IMR-90 (cell line): ENCODE measurements at regions not wholly inside any gene's neighbourhood (a gene's known extent, or its start where the extent isn't known, plus 50 kb on each side); places are given as distances from the start of the nearest gene placed in this dataset.

Experiments used
- ATAC-seq: fragments of 200-7000 bp; cut with Tn5 transposase; 2 replicates; pipeline ENCODE4 v1.9.1; 2020; ENCODE audit warnings: low read depth, mild to moderate bottlenecking, moderate library complexity
- BruUV-seq: library from RNA; stranded (reverse); fragments of 400-500 nt; replicated peaks from 2 replicates; lab custom pipeline; 2021; lab: Mats Ljungman, UMichigan
- CTCF ChIA-PET: fragments of 300-600 bp; formaldehyde crosslinking; extraction: SDS; loops from one replicate; lab custom pipeline; 2021; ENCODE audit warnings: antibody characterized with exemption; lab: Yijun Ruan, JAX
- POLR2A ChIA-PET: fragments of 300-600 bp; sonication (Branson Sonifier 250); formaldehyde crosslinking; loops from one replicate; lab custom pipeline; 2022; ENCODE audit warnings: antibody characterized with exemption; ENCODE audit not compliant: unreplicated experiment; lab: Charles Lee
- DNase-seq: peaks from one replicate; pipeline ENCODE4 v3.0.0; 2013
- H2AFZ ChIP-seq: replicated peaks from 2 replicates; pipeline ENCODE3; 2013; ENCODE audit warnings: low read length, mild to moderate bottlenecking; ENCODE audit not compliant: poor library complexity
- H2AK5ac ChIP-seq: 2 replicates; pipeline ENCODE4 v1.6.1; 2013; ENCODE audit warnings: low read depth, low read length, inconsistent platforms
- H2AK9ac ChIP-seq: replicated peaks from 2 replicates; pipeline ENCODE3; 2013; ENCODE audit warnings: mild to moderate bottlenecking, low read depth, low read length, moderate library complexity; ENCODE audit not compliant: poor library complexity
- H2BK120ac ChIP-seq: 2 replicates; pipeline ENCODE4 v1.6.1; 2013; ENCODE audit warnings: low read depth, low read length, inconsistent platforms
- H2BK15ac ChIP-seq: 3 replicates; pipeline ENCODE4 v1.6.1; 2013; ENCODE audit warnings: low read depth, low read length, inconsistent platforms
- H2BK20ac ChIP-seq: 2 replicates; pipeline ENCODE4 v1.6.1; 2013; ENCODE audit warnings: low read depth, mild to moderate bottlenecking, inconsistent platforms, low read length, moderate library complexity
- H2BK5ac ChIP-seq: 2 replicates; pipeline ENCODE4 v1.6.1; 2013; ENCODE audit warnings: mild to moderate bottlenecking, low read depth, low read length, inconsistent platforms; ENCODE audit not compliant: poor library complexity, severe bottlenecking
- H3K14ac ChIP-seq: replicated peaks from 2 replicates; pipeline ENCODE4 v1.6.1; 2013; ENCODE audit warnings: low read depth, low read length, inconsistent platforms
- H3K18ac ChIP-seq: 2 replicates; pipeline ENCODE4 v1.6.1; 2013; ENCODE audit warnings: low read depth, low read length, control low read depth
- H3K23ac ChIP-seq: 2 replicates; pipeline ENCODE4 v1.6.1; 2013; ENCODE audit warnings: low read depth, low read length, inconsistent platforms
- H3K27ac ChIP-seq: 2 replicates; pipeline ENCODE4 v1.5.1; 2013; ENCODE audit warnings: mild to moderate bottlenecking, control low read depth, low read length; ENCODE audit not compliant: insufficient read depth
- H3K27me3 ChIP-seq: 2 replicates; pipeline ENCODE4 v1.6.1; 2013; ENCODE audit warnings: low read length; ENCODE audit not compliant: control insufficient read depth, insufficient read depth
- H3K36me3 ChIP-seq: 2 replicates; pipeline ENCODE4 v1.6.1; 2013; ENCODE audit warnings: low read length, mixed read lengths; ENCODE audit not compliant: control insufficient read depth, insufficient read depth
- H3K4ac ChIP-seq: 2 replicates; pipeline ENCODE4 v1.6.1; 2013; ENCODE audit warnings: low read depth, low read length, inconsistent platforms
- H3K4me1 ChIP-seq: 2 replicates; pipeline ENCODE4 v1.6.1; 2013; ENCODE audit warnings: low read length, mixed read lengths; ENCODE audit not compliant: control insufficient read depth, insufficient read depth
- H3K4me2 ChIP-seq: 2 replicates; pipeline ENCODE4 v1.6.1; 2013; ENCODE audit warnings: low read depth, mild to moderate bottlenecking, control low read depth, low read length, moderate library complexity
- H3K4me3 ChIP-seq: 2 replicates; pipeline ENCODE4 v1.5.1; 2013; ENCODE audit warnings: low read depth, mild to moderate bottlenecking, control low read depth, low read length, moderate library complexity; ENCODE audit not compliant: insufficient read depth
- H3K56ac ChIP-seq: 2 replicates; pipeline ENCODE4 v1.6.1; 2013; ENCODE audit warnings: low read length, inconsistent platforms; ENCODE audit not compliant: insufficient read depth; ENCODE audit errors: extremely low read depth
- H3K79me1 ChIP-seq, 2 experiments: 2 replicates each; pipeline ENCODE4 v1.6.1; 2013; ENCODE audit warnings: low read length in 2 of 2, inconsistent platforms in 1 of 2, low read depth in 1 of 2
- H3K9ac ChIP-seq: 2 replicates; pipeline ENCODE4 v1.6.1; 2013; ENCODE audit warnings: low read depth, low read length, control low read depth
- H3K9me1 ChIP-seq: 2 replicates; pipeline ENCODE4 v1.6.1; 2013; ENCODE audit warnings: low read length, inconsistent platforms; ENCODE audit not compliant: insufficient read depth
- H3K9me3 ChIP-seq: 2 replicates; pipeline ENCODE4 v1.6.1; 2013; ENCODE audit warnings: low read length; ENCODE audit not compliant: control insufficient read depth, insufficient read depth
- H4K20me1 ChIP-seq: 2 replicates; pipeline ENCODE4 v1.6.1; 2013; ENCODE audit warnings: low read length, inconsistent platforms; ENCODE audit not compliant: insufficient read depth
- H4K5ac ChIP-seq: 2 replicates; pipeline ENCODE4 v1.6.1; 2013; ENCODE audit warnings: mild to moderate bottlenecking, low read depth, low read length, control low read depth
- H4K8ac ChIP-seq, 2 experiments: 2 replicates each; pipeline ENCODE4 v1.6.1; 2013; ENCODE audit warnings: low read depth in 2 of 2, low read length in 2 of 2, control low read depth in 1 of 2, inconsistent platforms in 1 of 2
- H4K91ac ChIP-seq: 2 replicates; pipeline ENCODE4 v1.6.1; 2013; ENCODE audit warnings: low read depth, low read length, inconsistent platforms; ENCODE audit not compliant: insufficient read depth
- BHLHE40 ChIP-seq: fragments of 150-350 bp; IDR thresholded peaks from 2 replicates; pipeline ENCODE4 v1.6.1; 2016; ENCODE audit warnings: mild to moderate bottlenecking, low read depth, low read length
- CHD1 ChIP-seq: IDR thresholded peaks from 2 replicates; pipeline ENCODE4 v1.6.1; 2012; ENCODE audit warnings: low read depth, low read length, improper control_type of control experiment
- CTCF ChIP-seq: conservative IDR thresholded peaks from 2 replicates; pipeline ENCODE4 v1.5.1; 2012; ENCODE audit warnings: mild to moderate bottlenecking, low read depth, low read length, improper control_type of control experiment
- FOS ChIP-seq: fragments of 150-350 bp; IDR thresholded peaks from 2 replicates; pipeline ENCODE4 v1.6.1; 2016; ENCODE audit warnings: low read depth, low read length
- MAFK ChIP-seq: IDR thresholded peaks from 2 replicates; pipeline ENCODE4 v1.6.1; 2012; ENCODE audit warnings: low read depth, low read length, improper control_type of control experiment
- NFE2L2 ChIP-seq: fragments of 150-350 bp; IDR thresholded peaks from 2 replicates; pipeline ENCODE4 v1.6.1; 2016; ENCODE audit warnings: low read depth, mild to moderate bottlenecking, low read length
- RFX5 ChIP-seq: IDR thresholded peaks from 2 replicates; pipeline ENCODE4 v1.8.0; 2012; ENCODE audit warnings: low read depth, mild to moderate bottlenecking, low read length, moderate library complexity
- SMC3 ChIP-seq: fragments of 150-350 bp; IDR thresholded peaks from 2 replicates; pipeline ENCODE4 v1.6.1; 2016; ENCODE audit warnings: low read depth, mild to moderate bottlenecking, antibody characterized with exemption, low read length, moderate library complexity
- WGBS, 2 experiments: methylation state at CpG; one replicate each; pipeline versions ENCODE4 v1.1.5 to v1.1.7; 2013; ENCODE audit warnings: missing lambda C conversion rate in 2 of 2; ENCODE audit not compliant: insufficient read length in 1 of 2; ENCODE audit errors: extremely low coverage in 2 of 2; 5-methylcytosine and 5-hydroxymethylcytosine counted together
- dilution Hi-C: fragments of 300-500 bp; cut with HindIII; formaldehyde crosslinking; loops from one replicate; pipeline ENCODE4 v1.14.3; 2018; ENCODE audit warnings: low sequenced_read_pairs; ENCODE audit not compliant: unreplicated experiment
- in situ Hi-C: fragments of 300-500 bp; cut with MboI; formaldehyde crosslinking; loops from 3 replicates; pipeline ENCODE4 v1.14.3; 2019; ENCODE audit warnings: low sequenced_read_pairs, inconsistent platforms, mixed read lengths
- intact Hi-C: fragments of 100-400 bp; cut with micrococcal nuclease; formaldehyde crosslinking; loops from 2 replicates; pipeline ENCODE4 v1.10.0; 2022
- TF ChIP-seq, protein P1 (sequence below): fragments of 150-350 bp; IDR thresholded peaks from 2 replicates; pipeline ENCODE4 v1.6.1; 2016; ENCODE audit warnings: low read depth, mild to moderate bottlenecking, low read length, moderate library complexity, borderline replicate concordance
- TF ChIP-seq, protein P2 (sequence below): fragments of 150-350 bp; IDR thresholded peaks from 2 replicates; pipeline ENCODE4 v1.6.1; 2017; ENCODE audit warnings: mild to moderate bottlenecking, antibody characterized with exemption, low read length, low read depth

- H4K91ac ChIP-seq, result no peak overlapping the region
- dilution Hi-C loops (no loop called here), intact Hi-C loops (no loop called here), in situ Hi-C loops (no loop called here)
- ATAC-seq (no peak), DNase-seq (no peak)
- POLR2A ChIA-PET, result no interaction called here
- H2AK5ac ChIP-seq, result no peak overlapping the region
- BruUV-seq, result no TSS peak
- H3K4me3 ChIP-seq, result no peak overlapping the region
- H3K36me3 ChIP-seq, result no peaks in the 10 kb centered on the region
- H4K5ac ChIP-seq, result no peak overlapping the region
- no peak overlapping the region for H3K18ac ChIP-seq
- H3K9me3 ChIP-seq, result no peaks in the 10 kb centered on the region
- no peak overlapping the region for H3K4me2 ChIP-seq
- no peak overlapping the region for H3K27ac ChIP-seq
- no peaks in the 10 kb centered on the region for H3K27me3 ChIP-seq
- H3K14ac ChIP-seq, result no peak overlapping the region
- no peak overlapping the region for H4K8ac ChIP-seq
- H3K4me1 ChIP-seq, result no peaks in the 10 kb centered on the region
- H3K23ac ChIP-seq, result no peak overlapping the region
- no peaks in the 10 kb centered on the region for H3K79me1 ChIP-seq
- no peaks in the 10 kb centered on the region for H3K9me1 ChIP-seq
- no peak overlapping the region for H2BK20ac ChIP-seq
- CTCF ChIA-PET, result no interaction called here
- no peak overlapping the region for H2AFZ ChIP-seq
- H3K9ac ChIP-seq, result no peak overlapping the region
- TF ChIP-seq FOS (no peak), NFE2L2 (no peak), CTCF (no peak), SMC3 (no peak), RFX5 (no peak), CHD1 (no peak), MAFK (no peak), BHLHE40 (no peak)
- TF ChIP-seq, protein P1, sequence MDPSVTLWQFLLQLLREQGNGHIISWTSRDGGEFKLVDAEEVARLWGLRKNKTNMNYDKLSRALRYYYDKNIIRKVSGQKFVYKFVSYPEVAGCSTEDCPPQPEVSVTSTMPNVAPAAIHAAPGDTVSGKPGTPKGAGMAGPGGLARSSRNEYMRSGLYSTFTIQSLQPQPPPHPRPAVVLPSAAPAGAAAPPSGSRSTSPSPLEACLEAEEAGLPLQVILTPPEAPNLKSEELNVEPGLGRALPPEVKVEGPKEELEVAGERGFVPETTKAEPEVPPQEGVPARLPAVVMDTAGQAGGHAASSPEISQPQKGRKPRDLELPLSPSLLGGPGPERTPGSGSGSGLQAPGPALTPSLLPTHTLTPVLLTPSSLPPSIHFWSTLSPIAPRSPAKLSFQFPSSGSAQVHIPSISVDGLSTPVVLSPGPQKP, result no peak
- TF ChIP-seq, protein P2, sequence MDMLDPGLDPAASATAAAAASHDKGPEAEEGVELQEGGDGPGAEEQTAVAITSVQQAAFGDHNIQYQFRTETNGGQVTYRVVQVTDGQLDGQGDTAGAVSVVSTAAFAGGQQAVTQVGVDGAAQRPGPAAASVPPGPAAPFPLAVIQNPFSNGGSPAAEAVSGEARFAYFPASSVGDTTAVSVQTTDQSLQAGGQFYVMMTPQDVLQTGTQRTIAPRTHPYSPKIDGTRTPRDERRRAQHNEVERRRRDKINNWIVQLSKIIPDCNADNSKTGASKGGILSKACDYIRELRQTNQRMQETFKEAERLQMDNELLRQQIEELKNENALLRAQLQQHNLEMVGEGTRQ, result no peak
- H2BK15ac ChIP-seq, result no peak overlapping the region
- no peaks in the 10 kb centered on the region for H4K20me1 ChIP-seq
- H2BK5ac ChIP-seq, result no peak overlapping the region
- no peak overlapping the region for H3K4ac ChIP-seq
- H3K56ac ChIP-seq, result no peak overlapping the region
- no peak overlapping the region for H2BK120ac ChIP-seq
- no peak overlapping the region for H2AK9ac ChIP-seq
- no CpG with 5 or more reads among the region's 4 CpGs for WGBS, 2 experiments
Measured at GRCh38 chr16:46482895-46483294, 138.3 kb downstream of the SHCBP1 start.
